NCI-H748 treated with DMSO at 0.1 percent for 48 hours (cell line): ENCODE measurements at regions not wholly inside any gene's neighbourhood (a gene's known extent, or its start where the extent isn't known, plus 50 kb on each side); places are given as distances from the start of the nearest gene placed in this dataset.

Experiments
- DNase-seq: peaks from one replicate; lab custom pipeline; 2025; lab: John Stamatoyannopoulos, UW

DNA sequence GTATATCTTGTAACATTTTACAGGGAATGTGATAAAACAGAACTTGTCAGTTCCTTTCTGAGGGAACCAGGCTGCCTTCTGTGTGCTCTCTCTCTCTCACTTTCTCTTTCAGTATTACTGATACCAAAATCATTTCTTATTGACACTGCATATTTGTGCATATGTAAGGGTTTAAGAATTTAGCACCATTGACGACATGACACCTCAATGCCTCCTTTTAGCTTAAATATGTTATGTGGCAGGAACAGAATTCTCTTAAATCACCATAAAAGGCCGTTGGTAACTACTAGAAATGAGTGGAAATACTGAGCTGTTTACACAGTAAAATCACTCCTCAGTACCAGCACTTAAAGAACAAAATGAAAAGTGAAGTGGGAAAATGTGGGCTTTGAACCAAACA, 457.7 kb upstream of the SYT1 start:
- DNase-seq, result peak; percentile 23

DNA sequence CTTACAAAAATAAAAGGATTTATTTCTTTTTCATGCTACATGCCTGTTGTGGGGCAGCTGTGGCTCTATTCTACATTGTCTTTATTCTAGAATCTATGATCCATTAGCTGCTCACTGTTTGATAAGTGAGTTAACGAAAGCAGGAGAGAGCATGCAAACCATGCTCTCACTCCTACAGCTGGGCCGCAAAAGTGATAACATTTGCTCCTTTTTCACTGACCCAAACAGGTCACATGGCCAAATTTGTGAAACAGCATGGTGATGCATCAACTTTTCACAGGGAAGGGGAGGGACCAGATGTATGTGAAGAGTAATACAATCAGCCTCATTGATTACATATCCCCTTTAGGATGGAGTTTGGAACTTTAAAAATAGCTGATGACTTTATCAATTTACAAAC, 456.9 kb upstream of the SYT1 start:
- DNase-seq, result no peak

DNA sequence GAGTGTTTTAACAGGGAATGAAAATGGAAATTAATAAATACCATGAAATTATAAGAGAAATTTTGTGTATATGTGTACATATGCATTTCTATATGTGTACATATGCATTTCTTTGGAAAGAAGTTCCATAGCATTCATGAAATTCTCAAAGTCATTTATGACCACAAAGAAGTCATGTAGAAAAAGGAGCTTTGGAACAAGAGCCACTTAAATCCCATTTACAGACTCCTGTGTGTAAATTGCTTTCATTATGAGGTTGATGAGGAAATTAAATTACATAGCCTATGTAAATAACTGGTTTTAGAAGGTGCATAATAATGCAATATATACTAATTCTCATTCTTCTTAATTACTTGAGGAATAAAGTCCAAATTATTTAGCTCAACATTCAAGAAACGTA, 450.5 kb upstream of the SYT1 start:
- no peak for DNase-seq

DNA sequence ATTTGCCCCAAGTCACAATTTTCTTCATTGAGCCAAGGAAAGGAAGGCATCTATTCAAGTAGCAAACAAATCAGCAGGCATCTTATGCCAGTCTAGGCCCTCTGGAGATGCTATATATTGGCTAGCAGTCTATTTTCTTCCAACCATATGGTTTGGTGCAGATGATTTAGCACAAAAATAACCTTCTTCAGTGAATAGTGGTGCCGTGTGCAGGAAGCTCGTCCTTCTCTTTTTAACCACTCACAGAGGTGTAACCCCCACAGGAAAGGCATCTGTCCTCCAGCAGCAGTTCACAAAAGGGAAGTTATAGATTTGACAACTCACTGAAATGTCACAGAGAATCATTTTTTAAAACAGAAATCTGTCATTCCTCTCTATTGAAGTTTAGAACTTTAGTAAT, 445.7 kb upstream of the SYT1 start:
- no peak for DNase-seq

DNA sequence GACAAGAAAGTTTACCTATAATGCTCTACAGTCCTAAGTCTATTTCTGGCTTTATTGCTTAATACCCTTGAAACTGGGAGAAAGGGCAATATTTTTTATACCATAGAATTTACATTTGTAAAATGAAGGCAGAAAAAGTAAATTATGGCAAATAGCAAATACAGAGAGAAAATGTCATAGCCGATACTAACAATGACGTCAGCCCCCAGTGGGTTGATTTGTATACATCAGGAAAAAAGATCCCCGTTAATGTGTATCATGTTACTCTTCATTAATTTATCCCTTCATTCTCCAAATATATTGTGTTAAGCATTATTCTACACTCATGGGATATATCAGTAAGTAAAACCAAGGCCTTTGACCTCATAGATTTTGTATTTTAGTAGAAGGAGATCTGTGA, 445.1 kb upstream of the SYT1 start:
- DNase-seq, result no peak

DNA sequence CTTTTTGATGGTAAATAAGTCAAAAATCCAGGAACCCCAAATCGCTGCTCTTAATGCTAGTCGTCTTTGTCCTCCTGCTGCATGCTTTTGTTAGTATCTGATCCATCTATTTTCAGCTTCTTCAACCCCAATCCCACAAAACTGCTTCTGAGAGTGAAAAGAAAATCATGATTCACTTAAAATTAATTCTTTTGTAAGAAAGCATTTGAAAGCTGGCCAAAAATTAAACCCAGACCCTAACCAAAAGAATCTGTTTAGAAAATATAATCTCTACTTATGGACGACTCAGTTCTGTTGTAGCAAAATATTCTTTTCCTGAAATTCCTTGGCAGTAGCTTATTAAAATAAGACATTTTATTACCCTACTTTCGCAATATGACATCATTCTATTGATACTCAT, 443.6 kb upstream of the SYT1 start:
- no peak for DNase-seq

DNA sequence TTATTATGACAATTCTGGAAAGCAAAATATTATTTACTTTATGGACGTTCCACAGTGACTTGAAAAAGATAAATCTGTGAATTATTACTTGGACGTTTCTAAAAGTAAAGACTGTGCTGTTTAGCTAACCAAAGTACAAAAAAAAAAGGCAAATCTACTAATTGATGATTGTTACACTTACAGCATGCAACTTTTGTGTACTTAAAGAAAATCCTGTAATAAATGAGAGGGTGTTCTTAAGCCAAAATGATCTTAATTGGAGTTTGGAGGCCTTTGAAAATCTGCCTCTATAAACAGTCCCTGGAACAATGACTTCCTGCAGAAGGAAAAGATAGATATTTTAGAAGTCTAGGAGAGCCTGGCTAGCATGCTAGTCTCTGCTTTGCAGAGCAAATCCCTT, 434.0 kb upstream of the SYT1 start:
- no peak for DNase-seq

DNA sequence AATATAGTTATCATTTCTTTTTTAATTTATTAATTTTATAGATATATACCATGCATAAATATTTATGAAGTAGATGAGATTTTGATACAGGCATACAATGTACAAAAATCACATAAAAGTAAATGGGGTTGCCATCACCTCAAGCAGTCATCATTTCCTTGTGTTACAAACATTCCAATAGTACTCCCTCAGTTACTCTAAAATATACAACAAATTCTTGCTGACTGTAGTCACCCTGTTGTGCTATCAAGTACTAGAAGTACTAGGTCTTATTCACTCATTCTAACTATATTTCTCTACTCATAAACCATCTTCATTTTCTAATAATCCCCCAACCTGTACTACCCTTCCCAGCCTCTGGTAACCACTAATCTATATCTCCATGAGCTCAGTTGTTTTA, 432.6 kb upstream of the SYT1 start:
- no peak for DNase-seq

DNA sequence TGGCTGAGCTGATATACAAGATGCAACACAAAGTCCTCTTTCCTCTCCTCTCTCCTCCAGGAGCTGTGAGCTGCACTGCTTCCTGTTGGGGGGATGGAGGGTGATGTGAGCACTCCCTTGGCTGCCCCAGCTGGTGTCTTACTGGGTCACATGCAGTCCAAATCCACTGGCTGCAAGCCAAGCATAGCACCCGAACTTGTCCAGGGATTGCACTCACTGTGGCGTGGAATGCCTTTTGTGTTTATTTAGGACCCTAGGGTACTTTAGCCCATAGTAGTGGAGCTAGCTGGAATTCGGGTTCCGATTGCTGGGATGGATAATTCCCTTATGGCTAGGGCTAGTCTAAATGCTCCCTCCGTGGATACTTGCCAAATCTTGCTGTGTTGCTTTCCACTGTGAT, 424.9 kb upstream of the SYT1 start:
- DNase-seq, result no peak

DNA sequence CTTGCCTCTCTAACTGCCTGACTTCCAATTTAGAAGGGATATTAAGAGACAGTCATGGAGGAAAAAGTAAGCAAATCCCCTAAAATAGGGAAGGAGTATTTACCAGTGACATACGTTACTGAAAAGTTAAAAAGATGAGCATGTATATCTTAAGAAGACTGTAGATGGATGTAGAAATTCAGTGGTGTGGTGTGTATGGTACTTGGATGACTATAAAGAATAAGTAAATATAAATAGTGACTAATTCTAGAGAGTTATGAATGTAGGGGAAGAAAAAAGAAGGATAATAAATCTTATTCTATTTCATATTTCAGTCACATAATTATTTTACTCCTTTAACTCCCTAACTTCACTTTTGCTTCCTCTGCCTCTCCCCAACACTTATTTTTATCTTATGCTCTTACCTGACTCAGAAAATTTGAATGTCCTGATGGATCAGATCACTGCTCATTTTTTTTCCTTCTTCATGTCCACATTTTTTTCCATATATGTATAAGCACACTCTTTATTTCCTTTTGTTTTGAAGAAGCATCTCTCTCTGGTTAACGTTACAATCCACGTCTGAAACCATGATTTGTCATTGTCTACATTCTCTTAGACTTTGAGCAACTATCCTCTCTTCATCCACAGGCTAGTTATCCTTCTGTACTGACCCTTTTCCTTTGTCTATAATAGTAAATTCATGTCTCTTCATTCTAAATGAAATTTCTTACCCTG, 422.7 kb upstream of the SYT1 start:
- DNase-seq, result no peak

DNA sequence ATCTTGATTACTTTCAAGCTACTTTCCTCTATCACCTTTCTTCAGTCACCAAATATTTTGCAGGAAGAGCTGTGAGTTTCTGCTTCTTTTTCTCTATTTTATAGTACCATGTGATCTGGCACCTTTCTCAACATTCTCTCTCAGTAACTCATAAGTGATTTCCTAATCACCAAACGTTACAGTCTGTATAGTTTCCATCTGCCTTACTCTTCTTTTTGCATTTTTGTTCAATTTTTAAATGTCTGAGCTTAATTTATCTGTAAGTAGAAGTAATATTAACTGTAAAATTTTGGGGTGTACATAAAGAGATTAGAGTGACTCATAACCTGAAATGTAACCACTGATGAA, 422.1 kb upstream of the SYT1 start:
- no peak for DNase-seq

DNA sequence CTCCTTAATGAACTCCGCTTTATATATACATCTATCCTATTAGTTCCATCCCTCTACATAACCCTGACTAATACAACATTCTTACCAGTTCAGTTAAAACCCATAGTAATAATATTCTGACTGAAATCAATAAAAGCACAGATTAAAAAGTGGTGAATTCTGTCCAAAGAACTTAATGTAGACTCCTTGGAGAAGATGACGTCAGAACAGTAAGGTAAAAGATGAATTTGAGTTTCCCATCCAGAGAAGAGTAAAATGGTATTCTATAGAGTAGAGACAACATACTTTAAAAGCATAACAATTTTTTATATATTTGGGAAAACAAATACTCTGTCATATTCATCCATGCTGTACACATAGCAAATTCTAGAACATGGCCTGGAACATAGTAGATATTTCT, 418.0 kb upstream of the SYT1 start:
- no peak for DNase-seq

DNA sequence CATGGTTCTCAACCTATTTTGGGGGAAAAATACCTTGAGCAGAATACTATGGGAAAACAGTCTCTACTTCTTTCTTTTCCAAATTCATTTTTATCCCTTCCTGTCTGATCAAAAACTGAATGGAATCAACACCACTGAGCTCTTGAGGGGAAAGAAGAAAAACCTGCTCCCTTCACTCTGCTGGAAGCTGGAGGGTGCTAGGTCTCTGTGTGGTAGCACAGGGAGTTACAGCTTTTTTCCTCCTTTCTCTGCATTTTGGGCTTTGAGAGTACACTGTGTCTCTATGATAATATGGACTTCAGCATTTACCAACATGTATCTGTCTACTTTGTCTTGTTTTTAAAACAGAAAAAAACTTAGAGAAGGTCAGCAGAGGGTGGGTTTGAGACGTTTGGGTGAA, 417.2 kb upstream of the SYT1 start:
- no peak for DNase-seq

DNA sequence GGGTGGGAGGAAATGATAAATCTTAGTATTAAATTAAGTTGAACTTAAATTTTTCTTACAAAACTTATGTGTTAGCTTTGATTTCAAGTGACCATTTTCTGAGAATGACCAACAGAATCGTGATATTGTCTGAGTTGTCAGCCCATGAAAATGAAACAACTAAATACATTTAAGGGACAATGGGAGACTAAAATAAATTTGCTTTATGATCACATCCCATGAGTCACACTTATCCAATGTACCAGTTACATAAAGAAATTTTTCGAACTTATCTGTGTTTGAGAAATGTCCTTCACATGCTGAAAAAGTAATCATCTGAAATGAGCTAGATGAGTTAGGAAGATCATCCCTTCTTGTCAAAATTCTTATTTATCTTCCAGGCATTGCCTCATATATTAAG, 415.9 kb upstream of the SYT1 start:
- DNase-seq, result no peak

DNA sequence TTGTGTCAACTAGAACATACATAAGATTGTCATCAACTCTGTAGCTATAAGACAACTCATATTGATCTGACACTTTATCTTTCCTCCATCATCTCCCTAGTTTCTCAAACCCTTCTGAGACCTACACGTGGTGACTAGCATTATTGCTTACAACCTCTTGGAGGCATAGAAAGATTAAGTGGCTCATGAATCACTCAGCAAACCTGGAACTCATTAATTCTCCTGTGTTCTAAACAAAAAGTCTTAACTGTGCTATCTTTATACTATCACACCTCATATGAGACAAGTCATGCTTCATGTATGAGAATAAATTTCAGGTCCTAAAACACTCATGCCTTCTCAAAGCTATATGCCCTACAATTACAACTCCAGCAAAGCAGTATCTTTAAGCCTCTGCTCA, 408.6 kb upstream of the SYT1 start:
- no peak for DNase-seq

DNA sequence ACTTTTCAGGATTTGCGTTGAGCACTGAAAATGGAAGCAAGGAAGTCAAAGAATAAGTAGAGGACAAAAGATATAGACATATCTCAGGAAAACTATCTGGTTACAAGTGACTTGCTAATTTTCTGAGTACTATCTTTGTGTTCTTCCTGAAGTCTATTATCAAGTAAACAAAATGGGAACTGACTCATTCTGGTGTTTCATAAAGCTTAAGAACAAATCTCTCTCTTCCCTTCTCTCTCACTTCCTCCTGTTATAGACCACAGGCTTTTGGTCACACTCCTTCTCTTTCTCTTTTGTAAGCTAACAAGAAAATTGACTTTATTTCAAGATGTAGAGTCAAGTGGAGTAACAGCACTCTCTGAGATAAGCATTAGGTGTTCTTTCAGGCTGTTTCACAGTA, 406.6 kb upstream of the SYT1 start:
- DNase-seq, result no peak

DNA sequence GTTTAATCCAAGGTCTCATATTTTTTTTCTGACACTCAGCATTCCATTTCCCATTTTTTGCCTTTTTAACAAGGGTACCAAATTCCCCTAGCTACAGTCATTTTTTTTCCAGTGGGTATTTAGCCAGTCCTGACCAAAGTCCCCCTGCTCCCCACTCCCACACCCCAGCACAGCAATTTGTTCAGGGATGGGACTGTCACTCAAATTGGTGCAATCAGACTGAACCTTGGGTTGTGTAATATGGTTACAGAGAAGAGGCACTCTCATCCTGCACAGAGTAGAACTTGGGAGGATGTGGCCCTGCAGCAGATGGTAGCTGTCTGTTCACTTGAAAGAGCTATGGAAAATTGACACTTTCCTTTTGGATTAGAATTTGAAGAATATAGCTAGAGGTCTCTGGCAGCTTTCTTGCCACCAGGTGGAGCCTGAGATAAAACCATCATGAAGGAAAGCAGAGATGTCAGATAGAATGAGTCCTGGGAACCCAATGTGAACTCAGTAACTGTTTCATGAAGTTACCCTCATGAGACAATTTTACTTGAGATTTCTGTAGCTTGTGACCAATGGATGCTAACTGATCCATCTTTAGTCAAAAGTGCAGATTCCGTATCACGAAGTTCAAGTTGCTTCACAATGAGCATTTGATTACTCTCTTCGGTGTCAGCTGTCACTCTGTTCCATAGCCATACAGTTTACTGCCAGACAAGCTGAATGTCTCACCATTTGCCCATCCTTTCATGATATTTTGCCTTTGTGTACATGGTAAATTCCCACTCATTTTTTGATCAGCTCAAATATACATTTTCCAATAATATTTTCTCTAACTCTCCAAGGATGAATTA, 394.0 kb upstream of the SYT1 start:
- peak; percentile 36 for DNase-seq

DNA sequence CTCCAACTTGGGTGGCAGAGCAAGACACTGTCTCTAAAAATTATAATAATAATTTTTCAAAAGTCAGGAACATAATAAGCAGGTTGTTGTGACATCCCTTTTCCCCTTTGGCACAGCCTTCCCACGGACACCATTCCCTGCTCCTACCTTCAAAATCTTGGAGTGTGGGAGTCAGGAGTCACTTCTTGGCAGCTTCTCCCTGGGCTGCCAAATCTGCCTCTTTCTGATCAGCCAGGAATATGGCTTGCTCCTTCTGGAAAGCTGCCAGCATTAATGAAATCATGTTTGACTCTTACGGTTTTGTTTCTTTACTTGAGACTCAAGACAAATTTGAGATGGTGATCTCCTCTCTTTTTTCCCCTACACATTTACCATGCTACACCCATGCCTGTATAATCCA, 391.4 kb upstream of the SYT1 start:
- no peak for DNase-seq

DNA sequence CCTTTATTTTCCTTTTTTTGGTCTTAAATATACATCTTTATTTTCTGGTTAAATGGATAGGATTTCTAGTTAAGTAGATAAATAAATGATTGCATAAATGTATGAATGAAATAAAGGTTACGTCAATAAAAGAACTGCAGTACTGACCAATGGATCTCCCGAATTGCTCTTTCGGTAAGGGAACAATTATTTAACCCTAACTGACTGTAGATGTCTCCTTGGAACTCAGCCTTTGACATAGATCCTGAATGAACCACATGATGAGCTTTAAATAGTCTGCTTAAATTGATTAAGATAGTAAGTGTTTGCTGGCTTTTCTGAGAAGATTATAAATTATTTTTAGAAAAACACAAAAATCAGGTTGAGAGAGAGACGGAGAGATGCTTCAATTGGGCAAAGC, 391.0 kb upstream of the SYT1 start:
- DNase-seq, result no peak

DNA sequence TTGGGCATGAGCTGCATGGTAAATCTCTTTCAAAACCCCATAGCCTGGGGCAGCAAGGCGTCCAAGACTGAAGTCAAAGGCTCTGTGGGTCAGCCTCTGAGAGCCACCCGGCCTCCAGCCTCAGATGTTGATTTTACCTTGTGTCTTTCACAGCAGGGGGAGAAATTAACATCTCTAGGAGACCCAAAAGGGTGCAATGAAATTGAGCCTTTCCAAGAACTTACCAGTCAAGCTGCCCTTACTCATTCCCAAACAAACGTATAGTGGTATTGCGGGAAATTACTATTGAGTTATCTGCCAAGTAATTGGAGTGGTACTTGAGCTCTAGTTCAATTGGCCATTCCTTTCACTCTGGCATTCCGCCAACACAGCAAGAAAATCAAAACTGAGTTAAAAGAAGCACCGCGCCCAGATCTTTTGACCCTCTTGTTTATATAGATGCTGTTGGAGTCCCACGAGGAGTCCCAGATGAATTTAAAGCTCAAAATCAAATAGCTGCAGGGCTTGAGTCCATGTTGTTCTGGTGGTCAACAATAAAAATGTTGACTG, 380.7 kb upstream of the SYT1 start:
- peak; percentile 82 for DNase-seq

DNA sequence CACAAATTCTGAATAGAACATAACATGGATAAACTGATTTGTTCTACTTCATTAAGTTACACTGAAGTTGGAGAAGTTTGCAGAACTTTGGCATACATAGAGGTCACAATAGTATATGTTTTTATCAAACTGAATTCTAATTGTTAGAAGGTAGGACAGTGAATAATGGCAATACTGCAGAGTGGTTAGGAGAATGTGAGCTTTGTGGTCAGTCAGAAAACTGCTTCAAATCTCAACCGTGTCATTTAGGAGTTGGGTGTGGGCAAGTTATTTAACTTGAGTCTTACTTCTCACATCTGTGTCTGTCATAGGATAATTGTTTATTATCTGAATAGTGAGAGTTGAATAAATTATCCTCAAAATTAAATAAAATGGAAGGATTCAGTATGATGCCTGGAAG, 374.6 kb upstream of the SYT1 start:
- DNase-seq, result no peak

DNA sequence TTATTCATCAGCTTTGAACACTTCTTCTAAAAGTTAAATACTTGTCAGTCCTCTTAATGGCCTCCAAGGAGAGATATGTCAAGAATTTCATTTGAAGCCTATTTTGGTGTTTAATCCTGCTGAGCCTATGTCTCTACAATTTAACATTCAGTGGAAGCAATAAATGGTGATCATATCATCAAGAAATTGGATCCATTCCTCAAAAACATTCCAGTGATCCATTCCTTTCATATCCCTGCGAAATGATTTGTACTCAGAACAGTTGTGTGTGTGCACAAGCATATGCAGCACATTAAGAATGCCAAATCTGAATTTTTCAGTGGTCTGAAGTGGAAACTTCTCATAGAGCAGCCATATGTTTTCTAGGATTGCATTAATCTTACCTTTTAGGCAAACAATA, 373.7 kb upstream of the SYT1 start:
- no peak for DNase-seq

DNA sequence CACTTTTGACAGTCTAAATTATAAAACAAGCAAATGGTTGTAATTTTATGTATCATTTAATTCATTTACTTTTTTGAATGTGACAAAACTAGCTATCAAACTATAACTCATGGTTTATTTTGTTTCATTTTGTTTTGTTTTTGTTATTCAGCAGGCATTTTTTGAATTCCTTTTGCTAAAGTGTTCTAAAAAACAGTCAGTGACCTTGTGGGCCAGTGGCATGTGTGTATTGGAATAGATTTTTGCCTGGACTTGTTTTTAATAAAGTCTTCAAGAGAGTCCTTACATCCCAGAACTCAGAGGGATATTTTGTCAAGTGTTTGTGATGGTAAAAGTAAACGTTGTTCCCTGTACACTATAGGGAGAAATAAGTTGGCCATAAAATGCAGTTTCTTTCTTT, 369.7 kb upstream of the SYT1 start:
- DNase-seq, result no peak

DNA sequence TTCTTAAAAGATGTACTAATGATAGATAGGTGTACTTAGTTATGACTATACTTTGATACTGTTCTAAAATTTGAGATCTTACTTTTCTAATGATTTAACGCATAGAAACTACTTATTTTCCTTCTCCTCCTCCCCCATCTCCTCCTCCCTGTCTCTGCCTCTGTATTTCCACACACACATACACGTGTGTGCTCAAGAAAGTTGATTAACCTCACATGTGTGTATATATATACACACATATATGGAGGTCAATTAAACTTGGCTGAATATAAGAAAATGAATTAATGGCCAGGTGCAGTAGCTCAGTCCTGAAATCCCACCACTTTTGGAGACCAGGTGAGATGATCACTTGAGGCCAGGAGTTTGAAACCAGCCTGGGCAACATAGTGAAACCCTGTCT, 362.7 kb upstream of the SYT1 start:
- no peak for DNase-seq
